Renal cortex interstitium (tissue), 11 donors: ENCODE measurements at regions not wholly inside any gene's neighbourhood (a gene's known extent, or its start where the extent isn't known, plus 50 kb on each side); places are given as distances from the start of the nearest gene placed in this dataset.
"Not testable (repeated sequence)": the region's sequence is repeated elsewhere in the genome, so short reads cannot be mapped to it uniquely, and the experiment has no call there.

Experiments
- DNase-seq, 11 donors: peaks; one replicate each; pipeline ENCODE4 v3.0.0-alpha.2; 2013; ENCODE audit warnings: low read depth in 9 of 11, low spot score in 4 of 11; ENCODE audit errors: extremely low read depth in 1 of 11

GRCh38 chr1:73860421-73860950 is 337.5 kb downstream of the LRRIQ3 start:
- no peak for DNase-seq

- DNase-seq: no peak
Observed at GRCh38 chr1:73859227-73859626, 338.7 kb downstream of the LRRIQ3 start.

GRCh38 chr1:73854527-73854926 is 343.4 kb downstream of the LRRIQ3 start:
- no peak for DNase-seq

GRCh38 chr1:73842436-73842835 is 355.5 kb downstream of the LRRIQ3 start:
- no peak for DNase-seq

GRCh38 chr1:73839922-73840321 is 358.1 kb downstream of the LRRIQ3 start:
- DNase-seq: peak in 2 of 11 donors; percentile 0 to 2

GRCh38 chr1:73832276-73833181 is 365.4 kb downstream of the LRRIQ3 start:
- DNase-seq: no peak

GRCh38 chr1:73827283-73827682 is 370.7 kb downstream of the LRRIQ3 start:
- not testable (repeated sequence) for DNase-seq

GRCh38 chr1:73824065-73824464 is 373.9 kb downstream of the LRRIQ3 start:
- DNase-seq: no peak

- no peak for DNase-seq
Observed at GRCh38 chr1:73821520-73821919, 376.5 kb downstream of the LRRIQ3 start.

GRCh38 chr1:73820843-73821242 is 377.1 kb downstream of the LRRIQ3 start:
- no peak for DNase-seq

GRCh38 chr1:73813716-73814115 is 384.3 kb downstream of the LRRIQ3 start:
- no peak for DNase-seq

- DNase-seq: no peak
Observed at GRCh38 chr1:73813236-73813635, 384.7 kb downstream of the LRRIQ3 start.

GRCh38 chr1:73811798-73812197 is 386.2 kb downstream of the LRRIQ3 start:
- no peak for DNase-seq

- DNase-seq: no peak
Observed at GRCh38 chr1:73804935-73805334, 393.0 kb downstream of the LRRIQ3 start.

GRCh38 chr1:73803380-73803779 is 394.6 kb downstream of the LRRIQ3 start:
- no peak for DNase-seq

GRCh38 chr1:73801912-73802429 is 396.0 kb downstream of the LRRIQ3 start:
- no peak for DNase-seq

- DNase-seq: no peak
Observed at GRCh38 chr1:73800376-73800775, 397.6 kb downstream of the LRRIQ3 start.

- DNase-seq: no peak
Observed at GRCh38 chr1:73789965-73790364, 408.0 kb downstream of the LRRIQ3 start.

- DNase-seq: no peak
Observed at GRCh38 chr1:73784026-73784425, 413.9 kb downstream of the LRRIQ3 start.

- no peak for DNase-seq
Observed at GRCh38 chr1:73783352-73783751, 414.6 kb downstream of the LRRIQ3 start.

GRCh38 chr1:73782901-73783300 is 415.1 kb downstream of the LRRIQ3 start:
- no peak for DNase-seq
